HL-60 (cell line): ENCODE measurements at regions not wholly inside any gene's neighbourhood (a gene's known extent, or its start where the extent isn't known, plus 50 kb on each side); places are given as distances from the start of the nearest gene placed in this dataset.
A peak's percentile ranks its signal among the peaks of the same experiment; 100 is the strongest.
"Not testable (repeated sequence)": the region's sequence is repeated elsewhere in the genome, so short reads cannot be mapped to it uniquely, and the experiment has no call there.

ENCODE experiments used
- DNase-seq, 2 experiments: peaks; one replicate each; pipeline ENCODE4 v3.0.0-alpha.2; 2010 to 2020; ENCODE audit warnings: low read depth in 1 of 2, low spot score in 1 of 2
- H3K27ac ChIP-seq: fragments of 250-450 bp; sonication (Bioruptor Pico); replicated peaks from 2 replicates; pipeline ENCODE4 v1.5.1; 2020; ENCODE audit warnings: mild to moderate bottlenecking, moderate library complexity
- H3K27me3 ChIP-seq: fragments of 250-450 bp; sonication (Bioruptor Pico); 2 replicates; pipeline ENCODE4 v1.5.1; 2021; ENCODE audit warnings: mild to moderate bottlenecking, moderate library complexity; ENCODE audit not compliant: insufficient read depth, poor library complexity, severe bottlenecking
- H3K4me3 ChIP-seq: replicated peaks from 2 replicates; pipeline ENCODE4 v1.5.1; 2011; ENCODE audit warnings: mild to moderate bottlenecking, control low read depth, low read length; ENCODE audit not compliant: insufficient read depth
- GABPA ChIP-seq: IDR thresholded peaks from 2 replicates; pipeline ENCODE4 v1.6.1; 2012; ENCODE audit warnings: low read depth
- POLR2AphosphoS5 ChIP-seq: IDR thresholded peaks from 2 replicates; pipeline ENCODE4 v1.6.1; 2012; ENCODE audit warnings: low read depth
- SPI1 ChIP-seq: IDR thresholded peaks from 2 replicates; pipeline ENCODE4 v1.6.1; 2012; ENCODE audit warnings: low read depth, mild to moderate bottlenecking, borderline replicate concordance
- TF ChIP-seq, protein P1 (sequence below): IDR thresholded peaks from 2 replicates; pipeline ENCODE4 v1.6.1; 2012; ENCODE audit warnings: low read depth; ENCODE audit not compliant: insufficient replicate concordance
- TF ChIP-seq, protein P2 (sequence below): IDR thresholded peaks from one replicate; pipeline ENCODE4 v1.5.1; 2011; ENCODE audit warnings: low read length, control low read depth, inconsistent platforms; ENCODE audit not compliant: insufficient read depth

DNA sequence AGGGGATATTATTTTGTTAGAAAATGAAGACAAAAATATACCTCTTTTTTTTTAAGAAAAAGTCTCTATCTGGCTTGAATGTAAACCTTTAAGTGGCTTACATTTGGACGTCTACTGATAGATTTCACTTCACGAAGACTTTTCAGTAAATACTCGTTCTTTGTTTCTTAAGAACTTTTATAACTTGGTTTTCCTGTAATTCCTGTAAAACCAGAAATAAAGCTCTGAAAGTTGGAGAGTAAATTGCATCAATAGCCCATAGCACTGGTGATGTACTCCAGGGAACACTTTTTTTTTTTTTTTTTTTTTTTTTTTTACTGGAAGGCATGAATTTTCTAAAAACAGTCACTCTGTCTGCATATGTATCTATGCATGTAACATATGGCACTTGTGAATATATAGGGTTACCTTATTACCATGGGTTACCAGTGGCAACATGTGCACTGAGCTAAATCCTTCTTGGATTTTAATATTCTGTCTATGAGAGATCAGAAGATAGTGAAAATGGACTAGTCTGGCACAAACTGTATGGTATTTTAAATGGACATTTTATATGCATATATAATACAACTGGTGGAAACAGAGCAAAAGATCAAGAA is 309.2 kb upstream of the TCF4 start:
- Histone ChIP-seq H3K27ac (no peak overlapping the region), H3K4me3 (no peak overlapping the region), H3K27me3 (no peaks in the 10 kb centered on the region)
- no peak for DNase-seq
- TF ChIP-seq POLR2AphosphoS5 (no peak), SPI1 (no peak)
- TF ChIP-seq, protein P1, sequence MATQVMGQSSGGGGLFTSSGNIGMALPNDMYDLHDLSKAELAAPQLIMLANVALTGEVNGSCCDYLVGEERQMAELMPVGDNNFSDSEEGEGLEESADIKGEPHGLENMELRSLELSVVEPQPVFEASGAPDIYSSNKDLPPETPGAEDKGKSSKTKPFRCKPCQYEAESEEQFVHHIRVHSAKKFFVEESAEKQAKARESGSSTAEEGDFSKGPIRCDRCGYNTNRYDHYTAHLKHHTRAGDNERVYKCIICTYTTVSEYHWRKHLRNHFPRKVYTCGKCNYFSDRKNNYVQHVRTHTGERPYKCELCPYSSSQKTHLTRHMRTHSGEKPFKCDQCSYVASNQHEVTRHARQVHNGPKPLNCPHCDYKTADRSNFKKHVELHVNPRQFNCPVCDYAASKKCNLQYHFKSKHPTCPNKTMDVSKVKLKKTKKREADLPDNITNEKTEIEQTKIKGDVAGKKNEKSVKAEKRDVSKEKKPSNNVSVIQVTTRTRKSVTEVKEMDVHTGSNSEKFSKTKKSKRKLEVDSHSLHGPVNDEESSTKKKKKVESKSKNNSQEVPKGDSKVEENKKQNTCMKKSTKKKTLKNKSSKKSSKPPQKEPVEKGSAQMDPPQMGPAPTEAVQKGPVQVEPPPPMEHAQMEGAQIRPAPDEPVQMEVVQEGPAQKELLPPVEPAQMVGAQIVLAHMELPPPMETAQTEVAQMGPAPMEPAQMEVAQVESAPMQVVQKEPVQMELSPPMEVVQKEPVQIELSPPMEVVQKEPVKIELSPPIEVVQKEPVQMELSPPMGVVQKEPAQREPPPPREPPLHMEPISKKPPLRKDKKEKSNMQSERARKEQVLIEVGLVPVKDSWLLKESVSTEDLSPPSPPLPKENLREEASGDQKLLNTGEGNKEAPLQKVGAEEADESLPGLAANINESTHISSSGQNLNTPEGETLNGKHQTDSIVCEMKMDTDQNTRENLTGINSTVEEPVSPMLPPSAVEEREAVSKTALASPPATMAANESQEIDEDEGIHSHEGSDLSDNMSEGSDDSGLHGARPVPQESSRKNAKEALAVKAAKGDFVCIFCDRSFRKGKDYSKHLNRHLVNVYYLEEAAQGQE, result no peak

DNA sequence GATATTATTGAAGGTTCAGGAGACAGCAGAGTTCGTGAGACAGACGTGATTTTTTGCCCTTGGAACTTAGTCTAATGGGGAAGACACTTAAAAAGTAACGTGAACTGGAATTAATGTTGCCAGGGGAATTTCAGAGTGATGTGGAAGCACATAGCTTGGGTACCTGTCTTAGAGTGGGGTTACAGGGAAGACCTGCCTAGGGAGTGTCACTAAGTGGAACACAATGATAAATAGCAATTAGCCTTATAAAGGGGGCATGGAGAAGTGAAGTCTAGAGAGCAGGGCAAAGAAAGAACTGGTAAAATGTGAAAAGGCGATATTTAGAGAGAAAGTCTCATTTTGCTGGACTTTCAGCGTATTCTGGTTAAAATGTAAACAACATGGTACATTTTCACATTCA is 306.0 kb upstream of the TCF4 start:
- TF ChIP-seq, protein P2, sequence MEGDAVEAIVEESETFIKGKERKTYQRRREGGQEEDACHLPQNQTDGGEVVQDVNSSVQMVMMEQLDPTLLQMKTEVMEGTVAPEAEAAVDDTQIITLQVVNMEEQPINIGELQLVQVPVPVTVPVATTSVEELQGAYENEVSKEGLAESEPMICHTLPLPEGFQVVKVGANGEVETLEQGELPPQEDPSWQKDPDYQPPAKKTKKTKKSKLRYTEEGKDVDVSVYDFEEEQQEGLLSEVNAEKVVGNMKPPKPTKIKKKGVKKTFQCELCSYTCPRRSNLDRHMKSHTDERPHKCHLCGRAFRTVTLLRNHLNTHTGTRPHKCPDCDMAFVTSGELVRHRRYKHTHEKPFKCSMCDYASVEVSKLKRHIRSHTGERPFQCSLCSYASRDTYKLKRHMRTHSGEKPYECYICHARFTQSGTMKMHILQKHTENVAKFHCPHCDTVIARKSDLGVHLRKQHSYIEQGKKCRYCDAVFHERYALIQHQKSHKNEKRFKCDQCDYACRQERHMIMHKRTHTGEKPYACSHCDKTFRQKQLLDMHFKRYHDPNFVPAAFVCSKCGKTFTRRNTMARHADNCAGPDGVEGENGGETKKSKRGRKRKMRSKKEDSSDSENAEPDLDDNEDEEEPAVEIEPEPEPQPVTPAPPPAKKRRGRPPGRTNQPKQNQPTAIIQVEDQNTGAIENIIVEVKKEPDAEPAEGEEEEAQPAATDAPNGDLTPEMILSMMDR, result no peak
- no peak for TF ChIP-seq GABPA
- Histone ChIP-seq H3K27ac (no peak overlapping the region), H3K4me3 (no peak overlapping the region), H3K27me3 (no peaks in the 10 kb centered on the region)
- DNase-seq, result no peak

DNA sequence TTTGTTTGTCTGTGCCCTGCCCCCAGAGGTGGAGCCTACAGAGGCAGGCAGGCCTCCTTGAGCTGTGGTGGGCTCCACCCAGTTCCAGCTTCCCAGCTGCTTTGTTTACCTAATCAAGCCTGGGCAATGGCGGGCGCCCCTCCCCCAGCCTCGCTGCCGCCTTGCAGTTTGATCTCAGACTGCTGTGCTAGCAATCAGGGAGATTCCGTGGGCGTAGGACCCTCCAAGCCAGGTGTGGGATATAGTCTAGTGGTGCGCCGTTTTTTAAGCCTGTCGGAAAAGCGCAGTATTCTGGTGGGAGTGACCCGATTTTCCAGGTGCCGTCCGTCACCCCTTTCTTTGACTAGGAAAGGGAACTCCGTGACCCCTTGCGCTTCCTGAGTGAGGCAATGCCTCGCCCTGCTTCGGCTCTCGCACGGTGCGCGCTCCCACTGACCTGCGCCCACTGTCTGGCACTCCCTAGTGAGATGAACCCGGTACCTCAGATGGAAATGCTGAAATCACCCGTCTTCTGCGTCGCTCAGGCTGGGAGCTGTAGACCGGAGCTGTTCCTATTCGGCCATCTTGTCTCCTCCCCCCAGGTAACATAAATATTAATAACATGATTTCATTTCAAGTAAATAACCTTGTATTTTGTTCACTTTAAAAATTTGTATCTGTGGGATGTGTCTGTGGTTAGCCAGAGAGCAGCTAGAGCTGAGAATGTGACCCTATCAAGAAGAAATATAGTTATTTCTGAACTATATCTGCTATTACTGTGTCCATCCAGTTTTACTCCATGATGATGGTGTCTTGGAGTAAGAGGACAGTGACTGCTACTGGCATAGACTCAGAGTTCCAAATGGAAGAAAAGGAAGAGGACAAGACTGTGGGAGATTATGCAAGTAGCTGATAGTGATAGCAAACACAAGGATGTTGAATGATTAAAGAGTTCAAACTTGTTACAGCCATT is 305.1 kb upstream of the TCF4 start:
- H3K27me3 ChIP-seq, H3K27ac ChIP-seq, DNase-seq, H3K4me3 ChIP-seq: not testable (repeated sequence)

DNA sequence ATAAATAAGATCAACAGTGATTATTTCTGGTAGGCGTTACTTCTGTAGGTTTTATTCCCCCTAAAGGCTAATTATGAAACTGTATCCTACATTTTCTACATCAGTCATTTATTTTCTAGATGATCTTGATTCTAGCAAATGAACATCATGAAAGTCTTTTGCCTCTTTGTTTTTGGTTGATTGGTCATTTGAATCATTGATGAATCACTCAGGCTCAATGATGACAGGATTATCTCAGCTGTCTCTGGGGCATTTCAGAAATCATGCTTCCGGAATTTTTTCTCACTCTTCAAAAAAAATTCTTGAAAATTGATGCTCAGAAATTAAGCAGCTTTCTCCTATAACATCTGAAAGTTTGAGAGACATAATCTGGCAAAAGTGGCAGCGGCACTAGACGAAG is 298.9 kb upstream of the TCF4 start:
- Histone ChIP-seq H3K4me3 (no peak overlapping the region), H3K27ac (no peak overlapping the region), H3K27me3 (no peaks in the 10 kb centered on the region)
- no peak for DNase-seq
- TF ChIP-seq GABPA (no peak), SPI1 (no peak)
- TF ChIP-seq, protein P1, result no peak
- TF ChIP-seq, protein P2, result no peak

DNA sequence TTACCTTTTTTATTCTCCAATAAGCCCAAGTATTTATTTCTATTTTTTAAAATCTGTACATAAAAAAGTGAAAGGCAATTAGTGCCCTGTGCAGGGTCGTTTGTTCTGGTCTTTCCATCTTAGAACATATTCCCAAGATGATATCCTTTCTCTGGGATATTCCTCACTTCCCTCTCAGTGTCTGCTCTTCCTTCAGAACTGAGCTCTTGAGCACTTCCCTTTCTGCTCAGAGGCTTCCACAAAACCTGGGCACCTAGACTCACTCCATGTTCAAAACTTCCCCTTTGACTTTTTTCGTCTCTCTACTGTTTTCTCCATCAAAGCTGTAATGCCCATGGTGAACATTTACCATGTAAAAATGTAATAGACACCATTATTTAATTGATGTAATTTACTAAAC is 296.5 kb upstream of the TCF4 start:
- H3K27me3 ChIP-seq, result no peaks in the 10 kb centered on the region
- TF ChIP-seq GABPA (no peak), SPI1 (peak; percentile 90)
- TF ChIP-seq, protein P2, result no peak
- TF ChIP-seq, protein P1, result no peak
- H3K27ac ChIP-seq, result no peak overlapping the region
- no peak for DNase-seq
- H3K4me3 ChIP-seq, result no peak overlapping the region
